ENCODE measurements at regions not wholly inside any gene's neighbourhood (a gene's known extent, or its start where the extent isn't known, plus 50 kb on each side); places are given as distances from the start of the nearest gene placed in this dataset.

DNA sequence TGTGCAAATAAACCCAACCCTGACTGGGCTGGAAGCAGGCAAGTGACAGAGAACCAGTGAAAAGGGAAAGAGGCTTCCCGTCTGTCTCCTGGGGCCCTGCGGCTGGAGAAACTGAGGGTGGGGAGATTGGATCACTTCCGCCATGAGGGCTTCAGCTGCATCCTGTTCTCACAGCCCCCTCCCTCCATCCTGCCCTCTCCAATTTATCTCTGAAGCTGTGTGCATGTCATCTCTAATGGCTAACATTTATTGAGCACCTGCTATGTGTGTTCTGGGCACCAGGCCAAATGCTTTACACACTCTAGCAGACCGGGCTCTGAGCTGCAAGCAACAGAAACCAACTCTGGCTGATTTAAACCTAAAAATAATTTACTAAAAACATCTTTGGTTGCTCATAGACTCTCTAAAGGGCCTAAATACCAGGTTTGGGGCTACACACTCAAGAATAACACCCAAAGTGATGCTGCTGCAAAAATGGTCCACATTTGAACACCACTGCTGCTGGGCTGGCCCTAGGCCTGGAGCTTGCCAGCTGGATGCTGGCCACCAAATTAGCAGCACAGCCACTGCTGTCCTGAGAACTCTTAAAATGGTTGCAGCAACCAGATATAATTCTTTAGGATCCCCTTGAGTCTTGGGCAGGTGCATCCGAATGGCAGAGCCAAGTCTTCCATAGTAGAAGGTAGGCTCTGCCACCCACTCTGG is 123.6 kb upstream of the LRFN2 start:
- Histone ChIP-seq H3K9me3 (no peaks in the 10 kb centered on the region), H3K4me2 (no peak overlapping the region), H3K4me3 (no peak overlapping the region), H3K27ac (no peak overlapping the region), H3K4me1 (peaks cover 13% of the 10 kb centered on the region; the same call in 2 of the 3 replicates)
- POLR2A ChIA-PET = no interaction called here
- DNase-seq (ENCODE audit: low read depth in 1 of 2, low spot score in 1 of 2) (no peak), FAIRE-seq (no peak), ATAC-seq (no peak)
- 63% methylated on average over 5 of the region's 5 CpGs for WGBS (ENCODE audit: missing lambda C conversion rate)
- TF ChIP-seq BHLHE40 (IDR thresholded peaks at IDR 0.05; ENCODE audit: low read depth, low read length) (no peak), SMC3 (IDR thresholded peaks at IDR 0.05) (no peak)
- CTCF ChIA-PET = no interaction called here

DNA sequence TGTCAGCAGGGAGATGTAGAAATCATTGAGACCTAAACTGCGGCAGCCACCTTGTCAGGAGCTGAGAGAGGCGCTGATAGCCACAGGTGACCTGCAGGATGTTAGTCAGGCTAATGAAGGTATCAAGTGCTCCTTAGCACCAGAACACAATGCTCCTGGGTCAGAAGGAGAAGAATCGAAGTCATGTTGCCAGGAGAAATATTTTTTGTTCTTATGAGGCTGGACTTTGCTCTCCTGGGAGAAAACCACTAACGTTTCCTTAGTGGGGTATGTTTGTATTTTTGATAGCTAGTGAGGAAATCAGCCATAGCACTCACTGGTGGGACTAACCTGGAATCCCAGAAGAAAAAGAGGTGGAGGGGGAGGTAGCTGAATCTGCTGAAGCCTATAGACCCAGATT is 120.9 kb upstream of the LRFN2 start:
- TF ChIP-seq FOSL2 (IDR thresholded peaks at IDR 0.05) = no peak
- no peak for TF ChIP-seq FOSL2 (CRISPR knock-in tag; IDR thresholded peaks at IDR 0.05)
- TF ChIP-seq, protein P1, sequence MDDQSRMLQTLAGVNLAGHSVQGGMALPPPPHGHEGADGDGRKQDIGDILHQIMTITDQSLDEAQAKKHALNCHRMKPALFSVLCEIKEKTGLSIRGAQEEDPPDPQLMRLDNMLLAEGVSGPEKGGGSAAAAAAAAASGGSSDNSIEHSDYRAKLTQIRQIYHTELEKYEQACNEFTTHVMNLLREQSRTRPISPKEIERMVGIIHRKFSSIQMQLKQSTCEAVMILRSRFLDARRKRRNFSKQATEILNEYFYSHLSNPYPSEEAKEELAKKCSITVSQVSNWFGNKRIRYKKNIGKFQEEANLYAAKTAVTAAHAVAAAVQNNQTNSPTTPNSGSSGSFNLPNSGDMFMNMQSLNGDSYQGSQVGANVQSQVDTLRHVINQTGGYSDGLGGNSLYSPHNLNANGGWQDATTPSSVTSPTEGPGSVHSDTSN (IDR thresholded peaks at IDR 0.05) = no peak
- TF ChIP-seq ZSCAN20 (CRISPR knock-in tag; IDR thresholded peaks at IDR 0.05) = no peak
- TF ChIP-seq, protein P2, sequence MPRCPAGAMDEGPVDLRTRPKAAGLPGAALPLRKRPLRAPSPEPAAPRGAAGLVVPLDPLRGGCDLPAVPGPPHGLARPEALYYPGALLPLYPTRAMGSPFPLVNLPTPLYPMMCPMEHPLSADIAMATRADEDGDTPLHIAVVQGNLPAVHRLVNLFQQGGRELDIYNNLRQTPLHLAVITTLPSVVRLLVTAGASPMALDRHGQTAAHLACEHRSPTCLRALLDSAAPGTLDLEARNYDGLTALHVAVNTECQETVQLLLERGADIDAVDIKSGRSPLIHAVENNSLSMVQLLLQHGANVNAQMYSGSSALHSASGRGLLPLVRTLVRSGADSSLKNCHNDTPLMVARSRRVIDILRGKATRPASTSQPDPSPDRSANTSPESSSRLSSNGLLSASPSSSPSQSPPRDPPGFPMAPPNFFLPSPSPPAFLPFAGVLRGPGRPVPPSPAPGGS (IDR thresholded peaks at IDR 0.05) = no peak
- no peak for TF ChIP-seq ZC3H11A (IDR thresholded peaks at IDR 0.05)
- TF ChIP-seq RCOR1 (IDR thresholded peaks at IDR 0.05; ENCODE audit: low read depth, low read length) = no peak
- no peak for TF ChIP-seq EHMT2 (IDR thresholded peaks at IDR 0.05; ENCODE audit: low read depth)
- TF ChIP-seq KDM1A (IDR thresholded peaks at IDR 0.05; ENCODE audit: low read depth) = no peak
- no peak for TF ChIP-seq PHF8 (IDR thresholded peaks at IDR 0.05; ENCODE audit: borderline replicate concordance, low read depth)
- TF ChIP-seq TP53 (CRISPR knock-in tag; IDR thresholded peaks at IDR 0.05) = no peak
- TF ChIP-seq HOXA7 (CRISPR knock-in tag; IDR thresholded peaks at IDR 0.05) = no peak
- no peak for TF ChIP-seq POLR2AphosphoS2 (conservative IDR thresholded peaks at IDR 0.05; ENCODE audit: low read length)
- TF ChIP-seq, protein P3, sequence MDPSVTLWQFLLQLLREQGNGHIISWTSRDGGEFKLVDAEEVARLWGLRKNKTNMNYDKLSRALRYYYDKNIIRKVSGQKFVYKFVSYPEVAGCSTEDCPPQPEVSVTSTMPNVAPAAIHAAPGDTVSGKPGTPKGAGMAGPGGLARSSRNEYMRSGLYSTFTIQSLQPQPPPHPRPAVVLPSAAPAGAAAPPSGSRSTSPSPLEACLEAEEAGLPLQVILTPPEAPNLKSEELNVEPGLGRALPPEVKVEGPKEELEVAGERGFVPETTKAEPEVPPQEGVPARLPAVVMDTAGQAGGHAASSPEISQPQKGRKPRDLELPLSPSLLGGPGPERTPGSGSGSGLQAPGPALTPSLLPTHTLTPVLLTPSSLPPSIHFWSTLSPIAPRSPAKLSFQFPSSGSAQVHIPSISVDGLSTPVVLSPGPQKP (IDR thresholded peaks at IDR 0.05; ENCODE audit: low read depth, low read length) = no peak
- TF ChIP-seq, protein P4, sequence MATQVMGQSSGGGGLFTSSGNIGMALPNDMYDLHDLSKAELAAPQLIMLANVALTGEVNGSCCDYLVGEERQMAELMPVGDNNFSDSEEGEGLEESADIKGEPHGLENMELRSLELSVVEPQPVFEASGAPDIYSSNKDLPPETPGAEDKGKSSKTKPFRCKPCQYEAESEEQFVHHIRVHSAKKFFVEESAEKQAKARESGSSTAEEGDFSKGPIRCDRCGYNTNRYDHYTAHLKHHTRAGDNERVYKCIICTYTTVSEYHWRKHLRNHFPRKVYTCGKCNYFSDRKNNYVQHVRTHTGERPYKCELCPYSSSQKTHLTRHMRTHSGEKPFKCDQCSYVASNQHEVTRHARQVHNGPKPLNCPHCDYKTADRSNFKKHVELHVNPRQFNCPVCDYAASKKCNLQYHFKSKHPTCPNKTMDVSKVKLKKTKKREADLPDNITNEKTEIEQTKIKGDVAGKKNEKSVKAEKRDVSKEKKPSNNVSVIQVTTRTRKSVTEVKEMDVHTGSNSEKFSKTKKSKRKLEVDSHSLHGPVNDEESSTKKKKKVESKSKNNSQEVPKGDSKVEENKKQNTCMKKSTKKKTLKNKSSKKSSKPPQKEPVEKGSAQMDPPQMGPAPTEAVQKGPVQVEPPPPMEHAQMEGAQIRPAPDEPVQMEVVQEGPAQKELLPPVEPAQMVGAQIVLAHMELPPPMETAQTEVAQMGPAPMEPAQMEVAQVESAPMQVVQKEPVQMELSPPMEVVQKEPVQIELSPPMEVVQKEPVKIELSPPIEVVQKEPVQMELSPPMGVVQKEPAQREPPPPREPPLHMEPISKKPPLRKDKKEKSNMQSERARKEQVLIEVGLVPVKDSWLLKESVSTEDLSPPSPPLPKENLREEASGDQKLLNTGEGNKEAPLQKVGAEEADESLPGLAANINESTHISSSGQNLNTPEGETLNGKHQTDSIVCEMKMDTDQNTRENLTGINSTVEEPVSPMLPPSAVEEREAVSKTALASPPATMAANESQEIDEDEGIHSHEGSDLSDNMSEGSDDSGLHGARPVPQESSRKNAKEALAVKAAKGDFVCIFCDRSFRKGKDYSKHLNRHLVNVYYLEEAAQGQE (IDR thresholded peaks at IDR 0.05) = no peak
- no peak for TF ChIP-seq RAD21 (conservative IDR thresholded peaks at IDR 0.05 in 1 of 2, IDR thresholded peaks at IDR 0.05 in 1 of 2)
- TF ChIP-seq MYC (IDR thresholded peaks at IDR 0.05; ENCODE audit: borderline replicate concordance, low read length) = no peak
- no peak for TF ChIP-seq HOXB5 (CRISPR knock-in tag; IDR thresholded peaks at IDR 0.05)
- FAIRE-seq (no peak), ATAC-seq (no peak), DNase-seq (ENCODE audit: low read depth in 1 of 2, low spot score in 1 of 2) (no peak)
- POLR2A ChIA-PET = no interaction called here
- Histone ChIP-seq H3K27ac (no peak overlapping the region), H3K4me3 (no peak overlapping the region), H3K9me3 (no peaks in the 10 kb centered on the region), H3K4me2 (no peak overlapping the region), H3K4me1 (no peaks in the 10 kb centered on the region)
- WGBS (ENCODE audit: missing lambda C conversion rate) = 36% methylated on average over 4 of the region's 4 CpGs
- CTCF ChIA-PET = interaction anchor here (0.6 kb wide), 1 partner anchor 916 kb away, joined by 3 read pairs; no protein-coding TSS in a partner anchor
